ENCODE measurements at regions not wholly inside any gene's neighbourhood (a gene's known extent, or its start where the extent isn't known, plus 50 kb on each side); places are given as distances from the start of the nearest gene placed in this dataset.

- TF ChIP-seq, protein P1, sequence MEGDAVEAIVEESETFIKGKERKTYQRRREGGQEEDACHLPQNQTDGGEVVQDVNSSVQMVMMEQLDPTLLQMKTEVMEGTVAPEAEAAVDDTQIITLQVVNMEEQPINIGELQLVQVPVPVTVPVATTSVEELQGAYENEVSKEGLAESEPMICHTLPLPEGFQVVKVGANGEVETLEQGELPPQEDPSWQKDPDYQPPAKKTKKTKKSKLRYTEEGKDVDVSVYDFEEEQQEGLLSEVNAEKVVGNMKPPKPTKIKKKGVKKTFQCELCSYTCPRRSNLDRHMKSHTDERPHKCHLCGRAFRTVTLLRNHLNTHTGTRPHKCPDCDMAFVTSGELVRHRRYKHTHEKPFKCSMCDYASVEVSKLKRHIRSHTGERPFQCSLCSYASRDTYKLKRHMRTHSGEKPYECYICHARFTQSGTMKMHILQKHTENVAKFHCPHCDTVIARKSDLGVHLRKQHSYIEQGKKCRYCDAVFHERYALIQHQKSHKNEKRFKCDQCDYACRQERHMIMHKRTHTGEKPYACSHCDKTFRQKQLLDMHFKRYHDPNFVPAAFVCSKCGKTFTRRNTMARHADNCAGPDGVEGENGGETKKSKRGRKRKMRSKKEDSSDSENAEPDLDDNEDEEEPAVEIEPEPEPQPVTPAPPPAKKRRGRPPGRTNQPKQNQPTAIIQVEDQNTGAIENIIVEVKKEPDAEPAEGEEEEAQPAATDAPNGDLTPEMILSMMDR (IDR thresholded peaks at IDR 0.05), result no peak
- TF ChIP-seq POLR2A (IDR thresholded peaks at IDR 0.05), result no peak
Measured at GRCh38 chr2:16011621-16011960, 71.2 kb downstream of the MYCN start.
